Right atrium auricular region (tissue), 2 donors: ENCODE measurements at regions not wholly inside any gene's neighbourhood (a gene's known extent, or its start where the extent isn't known, plus 50 kb on each side); places are given as distances from the start of the nearest gene placed in this dataset.

Experiments
- DNase-seq: peaks from one replicate; pipeline ENCODE4 v3.0.0-alpha.2; 2019; ENCODE audit warnings: low spot score
- H3K27ac ChIP-seq, 2 donors: fragments of 200-600 bp; sonication (generic); 1 replicate in 1 of 2; 2 replicates in 1 of 2; pipeline ENCODE4 v1.5.1; 2016 to 2019
- H3K27me3 ChIP-seq, 2 donors: fragments of 200-600 bp; sonication (generic); one replicate each; pipeline versions ENCODE4 v1.5.1 to v1.6.0; 2017 to 2019
- H3K36me3 ChIP-seq: fragments of 200-600 bp; sonication (generic); one replicate; pipeline ENCODE4 v1.5.1; 2016
- H3K4me1 ChIP-seq, 2 donors: fragments of 200-600 bp; sonication (generic); one replicate each; pipeline versions ENCODE4 v1.5.1 to v1.6.0; 2017 to 2019
- H3K4me3 ChIP-seq, 2 donors: fragments of 200-600 bp; sonication (generic); 1 replicate in 1 of 2; 2 replicates in 1 of 2; pipeline ENCODE4 v1.5.1; 2017 to 2019; ENCODE audit warnings: mild to moderate bottlenecking in 1 of 2, moderate library complexity in 1 of 2
- H3K9me3 ChIP-seq, 2 donors: fragments of 200-600 bp; sonication (generic); one replicate each; pipeline ENCODE4 v1.5.1; 2019
- CTCF ChIP-seq, 2 donors: fragments of 200-600 bp; sonication (generic); IDR thresholded peaks; one replicate each; pipeline ENCODE4 v1.5.1; 2019; ENCODE audit warnings: antibody characterized with exemption in 2 of 2

GRCh38 chr15:39318231-39318630 is 262.6 kb upstream of the THBS1 start:
- Histone ChIP-seq H3K27ac (no peak overlapping the region), H3K4me1 (no peaks in the 10 kb centered on the region), H3K27me3 (no peaks in the 10 kb centered on the region), H3K9me3 (peaks cover 0 to 11% of the 10 kb centered on the region in 2 donors), H3K36me3 (no peaks in the 10 kb centered on the region), H3K4me3 (no peak overlapping the region)
- TF ChIP-seq CTCF (IDR thresholded peaks at IDR 0.05), result no peak
- DNase-seq, result no peak

DNA sequence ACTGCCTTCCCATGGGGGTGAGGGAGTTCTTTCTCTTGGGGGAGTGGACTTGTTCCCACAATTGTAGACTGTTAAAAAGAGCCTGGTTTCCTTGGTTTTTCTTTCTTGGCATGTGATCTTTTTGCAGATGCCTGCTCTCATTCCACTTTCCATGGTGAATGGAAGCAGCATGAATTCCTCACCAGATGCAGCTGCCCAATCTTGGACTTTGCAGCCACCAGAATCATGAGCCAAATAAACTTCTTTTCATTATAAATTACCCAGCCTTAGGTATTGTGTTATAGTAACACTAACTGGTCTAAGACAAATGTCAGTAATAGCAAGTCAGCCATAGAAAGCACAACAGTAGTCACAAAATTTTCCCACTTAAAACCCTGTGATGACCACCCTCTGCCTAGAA is 260.5 kb upstream of the THBS1 start:
- no peaks in the 10 kb centered on the region for H3K27me3 ChIP-seq
- no peak overlapping the region for H3K4me3 ChIP-seq
- H3K9me3 ChIP-seq, result peaks cover 0 to 11% of the 10 kb centered on the region in 2 donors
- no peaks in the 10 kb centered on the region for H3K4me1 ChIP-seq
- no peak for TF ChIP-seq CTCF (IDR thresholded peaks at IDR 0.05)
- no peak for DNase-seq
- no peak overlapping the region for H3K27ac ChIP-seq
- no peaks in the 10 kb centered on the region for H3K36me3 ChIP-seq

DNA sequence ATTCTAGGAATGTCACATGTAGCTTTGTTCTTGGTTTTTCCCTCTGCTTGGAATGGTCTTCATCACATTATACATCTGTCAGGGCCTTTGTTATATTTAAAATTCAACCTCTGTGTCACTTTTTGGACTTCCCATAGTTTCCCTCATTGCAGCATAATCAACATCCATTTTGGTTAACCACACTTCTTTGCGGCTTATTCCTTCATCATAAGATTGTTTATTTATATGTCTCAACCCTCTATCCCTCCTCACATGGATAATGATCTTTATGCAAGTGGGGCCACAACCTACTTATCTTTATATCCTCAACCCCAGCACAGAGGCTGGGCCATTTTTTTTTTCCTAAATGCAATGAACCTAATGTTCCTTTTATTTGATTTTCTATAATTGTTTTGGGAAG is 260.0 kb upstream of the THBS1 start:
- Histone ChIP-seq H3K4me1 (no peaks in the 10 kb centered on the region), H3K4me3 (no peak overlapping the region), H3K9me3 (peaks cover 0 to 11% of the 10 kb centered on the region in 2 donors), H3K27me3 (no peaks in the 10 kb centered on the region), H3K36me3 (no peaks in the 10 kb centered on the region), H3K27ac (no peak overlapping the region)
- TF ChIP-seq CTCF (IDR thresholded peaks at IDR 0.05), result no peak
- DNase-seq, result no peak

DNA sequence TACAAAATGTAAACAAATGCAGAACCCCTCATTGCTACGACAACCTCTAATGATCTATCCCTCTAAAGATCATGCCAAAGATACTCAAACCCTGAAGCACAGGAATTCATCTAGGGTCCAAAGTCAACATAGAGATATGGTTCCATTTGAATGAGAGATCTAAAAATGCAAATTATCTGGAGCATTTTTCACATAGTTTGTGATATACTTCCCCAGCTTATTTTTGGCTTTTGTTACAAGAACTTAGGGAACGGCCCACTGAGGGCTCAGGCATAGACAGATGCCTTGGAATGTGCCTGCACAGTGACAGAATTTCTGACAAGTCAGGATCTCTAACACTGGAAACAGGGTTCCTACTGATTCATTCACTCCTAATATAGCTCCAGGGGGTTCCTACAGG is 258.9 kb upstream of the THBS1 start:
- H3K27ac ChIP-seq, result no peak overlapping the region
- H3K4me1 ChIP-seq, result no peaks in the 10 kb centered on the region
- H3K9me3 ChIP-seq, result peaks cover 0 to 11% of the 10 kb centered on the region in 2 donors
- DNase-seq, result no peak
- no peak for TF ChIP-seq CTCF (IDR thresholded peaks at IDR 0.05)
- no peaks in the 10 kb centered on the region for H3K27me3 ChIP-seq
- H3K36me3 ChIP-seq, result no peaks in the 10 kb centered on the region
- no peak overlapping the region for H3K4me3 ChIP-seq

DNA sequence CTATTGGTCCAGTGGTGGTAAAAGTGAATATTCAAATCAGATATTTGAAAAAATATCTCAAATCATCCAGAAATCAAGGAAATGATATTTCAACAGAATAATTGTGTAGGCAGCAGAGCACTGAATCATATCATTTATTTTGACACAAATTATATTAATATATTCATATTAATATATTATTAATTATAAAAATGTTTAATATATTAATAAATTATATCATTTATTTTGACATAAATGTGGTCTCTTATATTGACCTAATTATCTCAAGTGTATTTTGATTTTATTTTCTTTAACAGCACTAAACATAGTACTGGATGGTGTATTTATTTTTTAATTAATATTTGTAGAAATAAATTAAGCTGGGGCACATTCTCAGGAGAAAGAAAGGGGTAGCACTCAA is 257.7 kb upstream of the THBS1 start:
- H3K9me3 ChIP-seq, result peaks cover 0 to 11% of the 10 kb centered on the region in 2 donors
- no peak overlapping the region for H3K27ac ChIP-seq
- H3K4me3 ChIP-seq, result no peak overlapping the region
- H3K36me3 ChIP-seq, result no peaks in the 10 kb centered on the region
- H3K27me3 ChIP-seq, result no peaks in the 10 kb centered on the region
- TF ChIP-seq CTCF (IDR thresholded peaks at IDR 0.05), result no peak
- no peak for DNase-seq
- H3K4me1 ChIP-seq, result no peaks in the 10 kb centered on the region

DNA sequence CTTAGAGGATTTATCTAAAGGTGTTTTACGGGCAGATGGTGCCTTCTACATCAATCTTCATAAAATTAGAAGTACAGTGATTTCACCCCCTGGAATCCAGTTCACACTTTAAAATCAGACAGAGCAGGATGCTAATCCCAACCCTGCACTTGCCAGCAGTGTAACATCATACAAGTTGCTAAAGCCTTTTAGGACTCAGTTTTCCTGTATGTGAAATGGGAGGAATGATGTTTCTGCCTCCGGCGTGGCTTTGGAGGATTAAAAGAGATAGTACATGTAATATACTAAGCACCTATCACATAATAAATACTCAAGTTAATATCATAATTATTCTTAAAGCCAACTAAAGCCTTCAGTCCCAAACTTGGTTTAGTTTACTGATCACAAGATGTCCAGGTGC is 257.2 kb upstream of the THBS1 start:
- H3K27ac ChIP-seq, result no peak overlapping the region
- H3K9me3 ChIP-seq, result peaks cover 0 to 11% of the 10 kb centered on the region in 2 donors
- H3K4me1 ChIP-seq, result no peaks in the 10 kb centered on the region
- no peak for TF ChIP-seq CTCF (IDR thresholded peaks at IDR 0.05)
- no peak for DNase-seq
- H3K36me3 ChIP-seq, result no peaks in the 10 kb centered on the region
- H3K4me3 ChIP-seq, result no peak overlapping the region
- H3K27me3 ChIP-seq, result no peaks in the 10 kb centered on the region
